Mesenchymal stem cell (in vitro differentiated cells and primary cell): ENCODE measurements at regions not wholly inside any gene's neighbourhood (a gene's known extent, or its start where the extent isn't known, plus 50 kb on each side); places are given as distances from the start of the nearest gene placed in this dataset.
A peak's percentile ranks its signal among the peaks of the same experiment; 100 is the strongest.

ENCODE experiments used
- DNase-seq: peaks from one replicate; pipeline ENCODE4 v3.0.0-alpha.2; 2013
- H2AFZ ChIP-seq: one replicate; pipeline ENCODE4 v1.6.1; 2013; ENCODE audit warnings: low read depth, mild to moderate bottlenecking, control low read depth, inconsistent platforms, low read length, moderate library complexity
- H2AK5ac ChIP-seq: 2 replicates; pipeline ENCODE4 v1.6.1; 2013; ENCODE audit warnings: low read length, moderate library complexity, mild to moderate bottlenecking, inconsistent platforms; ENCODE audit not compliant: severe bottlenecking
- H2BK120ac ChIP-seq: one replicate; pipeline ENCODE4 v1.6.1; 2013; ENCODE audit warnings: low read depth, mild to moderate bottlenecking, inconsistent platforms, low read length, moderate library complexity
- H2BK12ac ChIP-seq, 2 experiments: one replicate each; pipeline ENCODE4 v1.6.1; 2013; ENCODE audit warnings: inconsistent platforms in 2 of 2, low read length in 2 of 2, mild to moderate bottlenecking in 2 of 2, moderate library complexity in 2 of 2, control low read depth in 1 of 2
- H2BK15ac ChIP-seq: one replicate; pipeline ENCODE4 v1.6.1; 2013; ENCODE audit warnings: mild to moderate bottlenecking, low read depth, inconsistent platforms; ENCODE audit not compliant: poor library complexity, severe bottlenecking
- H2BK5ac ChIP-seq: 2 replicates; pipeline ENCODE4 v1.6.1; 2013; ENCODE audit warnings: low read depth, mild to moderate bottlenecking, low read length, control low read depth, inconsistent platforms; ENCODE audit not compliant: poor library complexity, severe bottlenecking
- H3K14ac ChIP-seq, 2 experiments: one replicate each; pipeline ENCODE4 v1.6.1; 2013; ENCODE audit warnings: inconsistent platforms in 2 of 2, low read length in 2 of 2, control low read depth in 1 of 2, mild to moderate bottlenecking in 1 of 2, moderate library complexity in 1 of 2
- H3K18ac ChIP-seq, 2 experiments: one replicate each; pipeline ENCODE4 v1.6.1; 2013; ENCODE audit warnings: inconsistent platforms in 2 of 2, low read length in 2 of 2, control low read depth in 1 of 2, low read depth in 1 of 2, mild to moderate bottlenecking in 1 of 2
- H3K23ac ChIP-seq, 2 experiments: one replicate each; pipeline ENCODE4 v1.6.1; 2013; ENCODE audit warnings: inconsistent platforms in 2 of 2, low read length in 2 of 2, mild to moderate bottlenecking in 2 of 2, moderate library complexity in 2 of 2, control low read depth in 1 of 2
- H3K27ac ChIP-seq: 2 replicates; pipeline ENCODE4 v1.5.1; 2013; ENCODE audit warnings: mild to moderate bottlenecking, moderate library complexity, low read length, control low read depth, inconsistent platforms; ENCODE audit not compliant: poor library complexity, severe bottlenecking
- H3K27me3 ChIP-seq, 2 experiments: 2 replicates each; pipeline versions ENCODE4 v1.6.1 to v1.7.0; 2013; ENCODE audit warnings: low read length in 2 of 2, mild to moderate bottlenecking in 2 of 2, moderate library complexity in 2 of 2, control low read depth in 1 of 2, inconsistent platforms in 1 of 2; ENCODE audit not compliant: control insufficient read depth in 1 of 2, insufficient read depth in 1 of 2
- H3K36me3 ChIP-seq, 2 experiments: 2 replicates each; pipeline versions ENCODE4 v1.6.1 to v1.7.0; 2013; ENCODE audit warnings: low read length in 2 of 2, control low read depth in 1 of 2, inconsistent platforms in 1 of 2, low read depth in 1 of 2, mild to moderate bottlenecking in 1 of 2; ENCODE audit not compliant: insufficient read depth in 2 of 2, control insufficient read depth in 1 of 2
- H3K4ac ChIP-seq, 2 experiments: one replicate each; pipeline ENCODE4 v1.6.1; 2013; ENCODE audit warnings: inconsistent platforms in 2 of 2, low read length in 2 of 2, mild to moderate bottlenecking in 2 of 2, moderate library complexity in 2 of 2, control low read depth in 1 of 2, low read depth in 1 of 2
- H3K4me1 ChIP-seq: 2 replicates; pipeline ENCODE4 v1.6.1; 2013; ENCODE audit warnings: low read depth, low read length, control low read depth; ENCODE audit not compliant: control insufficient read depth, insufficient read depth
- H3K4me2 ChIP-seq: 2 replicates; pipeline ENCODE4 v1.6.1; 2013; ENCODE audit warnings: low read length, mild to moderate bottlenecking, inconsistent platforms; ENCODE audit not compliant: poor library complexity, severe bottlenecking
- H3K4me3 ChIP-seq, 2 experiments: 2 replicates each; pipeline versions ENCODE4 v1.5.1 to v1.7.0; 2013; ENCODE audit warnings: low read length in 2 of 2, mild to moderate bottlenecking in 2 of 2, control low read depth in 1 of 2, low read depth in 1 of 2; ENCODE audit not compliant: insufficient read depth in 1 of 2
- H3K79me1 ChIP-seq: replicated peaks from 2 replicates; pipeline ENCODE4 v1.6.1; 2013; ENCODE audit warnings: mild to moderate bottlenecking, control low read depth, low read length, inconsistent platforms; ENCODE audit not compliant: poor library complexity, severe bottlenecking
- H3K9ac ChIP-seq: 2 replicates; pipeline ENCODE4 v1.7.0; 2013; ENCODE audit warnings: mild to moderate bottlenecking, low read length, moderate library complexity
- H3K9me3 ChIP-seq: 2 replicates; pipeline ENCODE4 v1.7.0; 2013; ENCODE audit warnings: mild to moderate bottlenecking, low read length; ENCODE audit not compliant: control insufficient read depth
- H4K8ac ChIP-seq: one replicate; pipeline ENCODE4 v1.6.1; 2013; ENCODE audit warnings: inconsistent platforms, mild to moderate bottlenecking, low read length, moderate library complexity
- H4K91ac ChIP-seq: one replicate; pipeline ENCODE4 v1.6.1; 2013; ENCODE audit warnings: mild to moderate bottlenecking, low read length, inconsistent platforms
- WGBS: methylation state at CpG from one replicate; pipeline ENCODE4 v1.1.7; 2013; ENCODE audit warnings: mixed read lengths; 5-methylcytosine and 5-hydroxymethylcytosine counted together

GRCh38 chr10:10564081-10564794, 453.4 kb upstream of the CELF2 start:
- no peak overlapping the region for H2BK5ac ChIP-seq
- WGBS = 84% methylated on average over 10 of the region's 10 CpGs

GRCh38 chr10:10576937-10577336, 440.7 kb upstream of the CELF2 start:
- no peak overlapping the region for H3K4me2 ChIP-seq
- no peak overlapping the region for H4K91ac ChIP-seq
- no peak overlapping the region for H2AK5ac ChIP-seq
- H3K36me3 ChIP-seq = no peaks in the 10 kb centered on the region
- H3K4ac ChIP-seq = no peak overlapping the region
- H3K79me1 ChIP-seq = no peaks in the 10 kb centered on the region
- no peak overlapping the region for H2AFZ ChIP-seq
- H2BK5ac ChIP-seq = no peak overlapping the region
- no peak for DNase-seq
- H3K4me1 ChIP-seq = no peaks in the 10 kb centered on the region
- H3K27ac ChIP-seq = no peak overlapping the region
- H4K8ac ChIP-seq = no peak overlapping the region
- no peak overlapping the region for H3K18ac ChIP-seq
- no peak overlapping the region for H3K9ac ChIP-seq
- no peak overlapping the region for H2BK120ac ChIP-seq
- no peak overlapping the region for H2BK12ac ChIP-seq
- H3K27me3 ChIP-seq = no peaks in the 10 kb centered on the region
- no peak overlapping the region for H3K23ac ChIP-seq
- no peak overlapping the region for H3K14ac ChIP-seq
- H2BK15ac ChIP-seq = no peak overlapping the region
- H3K4me3 ChIP-seq = no peak overlapping the region
- WGBS = 82% methylated on average over 1 of the region's 1 CpG
- H3K9me3 ChIP-seq = no peaks in the 10 kb centered on the region

More at GRCh38 chr10:10564081-10564794, 453.4 kb upstream of the CELF2 start:
- Histone ChIP-seq H2AFZ (no peak overlapping the region), H3K27ac (no peak overlapping the region), H2BK15ac (no peak overlapping the region), H3K4ac (no peak overlapping the region), H3K18ac (no peak overlapping the region), H3K4me2 (no peak overlapping the region), H3K9me3 (no peaks in the 10 kb centered on the region), H2BK12ac (no peak overlapping the region), H3K23ac (no peak overlapping the region), H3K27me3 (no peaks in the 10 kb centered on the region), H3K4me1 (no peaks in the 10 kb centered on the region), H3K9ac (peak overlapping the region; percentile 22), H3K14ac (no peak overlapping the region), H3K36me3 (no peaks in the 10 kb centered on the region), H2AK5ac (no peak overlapping the region), H3K79me1 (no peaks in the 10 kb centered on the region), H4K91ac (no peak overlapping the region), H2BK120ac (no peak overlapping the region), H4K8ac (no peak overlapping the region), H3K4me3 (peak overlapping the region in 1 of 2 experiments; percentile 14)
- peak; percentile 7 for DNase-seq

DNA sequence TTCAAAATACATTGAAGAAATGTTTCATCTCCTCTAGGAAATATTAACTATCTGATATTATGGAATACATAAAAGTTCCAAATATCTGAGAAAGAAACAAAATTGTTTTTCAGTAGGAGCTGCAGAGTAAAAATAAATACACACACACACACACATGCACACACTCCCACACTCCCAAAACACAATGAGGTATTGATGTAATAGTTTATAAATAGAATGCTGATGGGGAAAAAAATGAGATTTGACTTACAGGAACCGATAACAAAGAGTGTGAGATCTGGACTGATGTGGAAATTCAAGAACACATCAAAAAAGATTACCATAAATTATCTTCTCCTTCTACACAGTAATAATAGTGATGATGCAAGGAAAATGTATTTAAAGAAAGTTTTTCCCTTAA, 438.0 kb upstream of the CELF2 start:
- no peak overlapping the region for H3K18ac ChIP-seq
- no peak overlapping the region for H2BK5ac ChIP-seq
- H3K23ac ChIP-seq = no peak overlapping the region
- H3K9ac ChIP-seq = no peak overlapping the region
- H2BK120ac ChIP-seq = no peak overlapping the region
- H3K4me3 ChIP-seq = no peak overlapping the region
- no peak overlapping the region for H4K8ac ChIP-seq
- H4K91ac ChIP-seq = no peak overlapping the region
- no peaks in the 10 kb centered on the region for H3K79me1 ChIP-seq
- H2BK12ac ChIP-seq = no peak overlapping the region
- no peak for DNase-seq
- no peak overlapping the region for H2BK15ac ChIP-seq
- no CpG with 5 or more reads among the region's 1 CpG for WGBS
- H2AFZ ChIP-seq = no peak overlapping the region
- no peaks in the 10 kb centered on the region for H3K27me3 ChIP-seq
- no peaks in the 10 kb centered on the region for H3K4me1 ChIP-seq
- H3K4me2 ChIP-seq = no peak overlapping the region
- no peak overlapping the region for H3K14ac ChIP-seq
- H3K9me3 ChIP-seq = no peaks in the 10 kb centered on the region
- no peak overlapping the region for H2AK5ac ChIP-seq
- H3K36me3 ChIP-seq = no peaks in the 10 kb centered on the region
- no peak overlapping the region for H3K27ac ChIP-seq
- no peak overlapping the region for H3K4ac ChIP-seq

DNA sequence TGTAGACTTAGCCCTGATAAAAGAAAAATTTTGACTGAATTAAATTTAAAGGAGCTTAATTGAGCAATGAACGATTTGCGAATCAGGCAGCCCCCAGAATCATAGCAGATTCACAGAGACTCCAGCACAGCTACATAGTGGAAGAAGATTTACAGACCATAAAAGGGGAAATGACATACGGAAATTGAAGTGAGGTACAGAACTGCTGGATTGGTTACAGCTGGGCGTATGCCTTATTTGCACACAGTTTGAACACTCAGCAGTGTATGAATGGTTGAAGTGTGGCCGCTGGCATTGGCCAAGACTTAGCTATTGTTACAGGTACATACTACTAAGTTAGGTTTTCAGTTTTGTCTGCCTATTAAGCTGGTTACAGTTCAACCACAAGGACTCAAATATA, 433.5 kb upstream of the CELF2 start:
- Histone ChIP-seq H3K4me3 (no peak overlapping the region), H3K27me3 (no peaks in the 10 kb centered on the region), H3K9ac (no peak overlapping the region), H3K79me1 (no peaks in the 10 kb centered on the region), H4K91ac (no peak overlapping the region), H2AFZ (no peak overlapping the region), H3K14ac (no peak overlapping the region), H2BK120ac (no peak overlapping the region), H2BK12ac (no peak overlapping the region), H3K23ac (no peak overlapping the region), H4K8ac (no peak overlapping the region), H2AK5ac (no peak overlapping the region), H3K18ac (no peak overlapping the region), H2BK15ac (no peak overlapping the region), H3K9me3 (no peaks in the 10 kb centered on the region), H3K4me1 (no peaks in the 10 kb centered on the region), H3K4ac (no peak overlapping the region), H3K36me3 (no peaks in the 10 kb centered on the region), H3K27ac (no peak overlapping the region), H2BK5ac (no peak overlapping the region), H3K4me2 (no peak overlapping the region)
- no peak for DNase-seq
- 95% methylated on average over 5 of the region's 5 CpGs for WGBS
